SK-N-SH treated with all-trans-retinoic acid at 6 μM for 48 hours (cell line): ENCODE measurements at regions not wholly inside any gene's neighbourhood (a gene's known extent, or its start where the extent isn't known, plus 50 kb on each side); places are given as distances from the start of the nearest gene placed in this dataset.

Source experiments
- ATAC-seq: fragments of 200-7000 bp; cut with Tn5 transposase; 3 replicates; pipeline ENCODE4 v1.9.1; 2020; ENCODE audit warnings: mild to moderate bottlenecking, moderate library complexity
- ARNTL ChIP-seq: fragments of 450-650 bp; formaldehyde crosslinking; IDR thresholded peaks from 2 replicates; pipeline ENCODE4 v1.5.0; 2020; ENCODE audit warnings: low read depth, mild to moderate bottlenecking, moderate library complexity, borderline replicate concordance
- BACH2 ChIP-seq: fragments of 250-450 bp; sonication (Bioruptor Pico); IDR thresholded peaks from 2 replicates; pipeline ENCODE4 v1.9.0; 2021; ENCODE audit warnings: mild to moderate bottlenecking, borderline replicate concordance
- CREB5 ChIP-seq: fragments of 250-450 bp; sonication (Bioruptor Pico); IDR thresholded peaks from 2 replicates; pipeline ENCODE4 v1.5.1; 2020; ENCODE audit warnings: low read depth, mild to moderate bottlenecking, moderate library complexity
- CSDC2 ChIP-seq: fragments of 250-450 bp; sonication (Bioruptor Pico); IDR thresholded peaks from 2 replicates; pipeline ENCODE4 v1.5.0; 2020; ENCODE audit warnings: mild to moderate bottlenecking, moderate library complexity
- CSRNP3 ChIP-seq: fragments of 250-450 bp; sonication (Bioruptor Pico); IDR thresholded peaks from 2 replicates; pipeline ENCODE4 v1.5.1; 2021; ENCODE audit warnings: mild to moderate bottlenecking, moderate library complexity
- ESRRG ChIP-seq: fragments of 250-450 bp; sonication (Bioruptor Pico); IDR thresholded peaks from 2 replicates; pipeline ENCODE4 v1.6.1; 2021; ENCODE audit warnings: mild to moderate bottlenecking
- GLIS3 ChIP-seq: fragments of 250-450 bp; sonication (Bioruptor Pico); IDR thresholded peaks from 2 replicates; pipeline ENCODE4 v1.5.0; 2020; ENCODE audit warnings: mild to moderate bottlenecking, moderate library complexity
- ISL1 ChIP-seq: fragments of 250-450 bp; sonication (Bioruptor Pico); IDR thresholded peaks from 2 replicates; pipeline ENCODE4 v2.1.2; 2022; ENCODE audit warnings: mild to moderate bottlenecking, moderate library complexity
- OSR1 ChIP-seq: fragments of 250-450 bp; sonication (Bioruptor Pico); IDR thresholded peaks from 2 replicates; pipeline ENCODE4 v1.8.0; 2022; ENCODE audit warnings: moderate library complexity, mild to moderate bottlenecking, inconsistent platforms
- POU6F1 ChIP-seq: fragments of 250-450 bp; sonication (Bioruptor Pico); IDR thresholded peaks from 2 replicates; pipeline ENCODE4 v1.8.0; 2021; ENCODE audit warnings: low read depth, mild to moderate bottlenecking, moderate library complexity, borderline replicate concordance
- PPARA ChIP-seq: fragments of 250-450 bp; sonication (Bioruptor Pico); IDR thresholded peaks from 2 replicates; pipeline ENCODE4 v1.5.0; 2020; ENCODE audit warnings: mild to moderate bottlenecking, borderline replicate concordance
- RARB ChIP-seq: fragments of 250-450 bp; sonication (Bioruptor Pico); IDR thresholded peaks from 2 replicates; pipeline ENCODE4 v1.8.0; 2021; ENCODE audit warnings: mild to moderate bottlenecking, moderate library complexity
- SNAI2 ChIP-seq: fragments of 250-450 bp; sonication (Bioruptor Pico); IDR thresholded peaks from 2 replicates; pipeline ENCODE4 v1.5.0; 2020; ENCODE audit warnings: mild to moderate bottlenecking, moderate library complexity
- TCF4 ChIP-seq: fragments of 250-450 bp; sonication (Bioruptor Pico); IDR thresholded peaks from 2 replicates; pipeline ENCODE4 v1.8.0; 2021; ENCODE audit warnings: mild to moderate bottlenecking, moderate library complexity, borderline replicate concordance
- TOX ChIP-seq: fragments of 250-450 bp; sonication (Bioruptor Pico); IDR thresholded peaks from 2 replicates; pipeline ENCODE4 v1.8.0; 2021; ENCODE audit warnings: mild to moderate bottlenecking, moderate library complexity, borderline replicate concordance
- TSHZ2 ChIP-seq: fragments of 250-450 bp; sonication (Bioruptor Pico); IDR thresholded peaks from 2 replicates; pipeline ENCODE4 v1.5.0; 2020; ENCODE audit warnings: mild to moderate bottlenecking, moderate library complexity
- ZC3H10 ChIP-seq: fragments of 250-450 bp; sonication (Bioruptor Pico); IDR thresholded peaks from 2 replicates; pipeline ENCODE4 v1.5.1; 2021; ENCODE audit warnings: mild to moderate bottlenecking, moderate library complexity
- ZFP3 ChIP-seq: fragments of 250-450 bp; sonication (Bioruptor Pico); IDR thresholded peaks from 2 replicates; pipeline ENCODE4 v1.5.0; 2020; ENCODE audit warnings: mild to moderate bottlenecking, moderate library complexity
- ZFP30 ChIP-seq: fragments of 450-650 bp; formaldehyde crosslinking; IDR thresholded peaks from 2 replicates; pipeline ENCODE4 v1.5.0; 2022; ENCODE audit warnings: mild to moderate bottlenecking, moderate library complexity
- ZNF565 ChIP-seq: fragments of 450-650 bp; formaldehyde crosslinking; conservative IDR thresholded peaks from 2 replicates; pipeline ENCODE4 v1.5.0; 2020; ENCODE audit warnings: low read depth, mild to moderate bottlenecking, moderate library complexity
- ZNF70 ChIP-seq: fragments of 450-650 bp; formaldehyde crosslinking; IDR thresholded peaks from 2 replicates; pipeline ENCODE4 v1.5.0; 2020; ENCODE audit warnings: mild to moderate bottlenecking, moderate library complexity
- ZNF8 ChIP-seq: fragments of 450-650 bp; formaldehyde crosslinking; IDR thresholded peaks from 2 replicates; pipeline ENCODE4 v1.5.0; 2020; ENCODE audit warnings: mild to moderate bottlenecking, moderate library complexity

- ATAC-seq: no peak
- TF ChIP-seq GLIS3: no peak
- TF ChIP-seq ZNF8 (CRISPR knock-in tag): no peak
- no peak for TF ChIP-seq BACH2 (CRISPR knock-in tag)
- no peak for TF ChIP-seq ARNTL (CRISPR knock-in tag)
- no peak for TF ChIP-seq ZNF565 (CRISPR knock-in tag)
- no peak for TF ChIP-seq ZC3H10 (CRISPR knock-in tag)
- TF ChIP-seq CSRNP3 (CRISPR knock-in tag): no peak
- TF ChIP-seq ZFP30 (CRISPR knock-in tag): no peak
- no peak for TF ChIP-seq PPARA (CRISPR knock-in tag)
- no peak for TF ChIP-seq OSR1 (CRISPR knock-in tag)
- no peak for TF ChIP-seq CREB5 (CRISPR knock-in tag)
- TF ChIP-seq CSDC2: no peak
- TF ChIP-seq ZFP3 (CRISPR knock-in tag): no peak
- TF ChIP-seq SNAI2 (CRISPR knock-in tag): no peak
- no peak for TF ChIP-seq RARB (CRISPR knock-in tag)
- TF ChIP-seq TSHZ2 (CRISPR knock-in tag): no peak
- no peak for TF ChIP-seq TCF4
- TF ChIP-seq POU6F1 (CRISPR knock-in tag): no peak
- TF ChIP-seq ZNF70 (CRISPR knock-in tag): no peak
- no peak for TF ChIP-seq TOX
Measured at GRCh38 chr6:23927935-23928334, 198.1 kb upstream of the NRSN1 start.

GRCh38 chr6:23929201-23929600 lies 196.8 kb upstream of the NRSN1 start:
- ATAC-seq: no peak
- TF ChIP-seq GLIS3 (no peak), ISL1 (CRISPR knock-in tag) (no peak), ESRRG (CRISPR knock-in tag) (no peak), POU6F1 (CRISPR knock-in tag) (no peak), TCF4 (no peak), ZFP30 (CRISPR knock-in tag) (no peak), ZNF70 (CRISPR knock-in tag) (no peak), BACH2 (CRISPR knock-in tag) (no peak), PPARA (CRISPR knock-in tag) (no peak), ZNF8 (CRISPR knock-in tag) (no peak)

GRCh38 chr6:23940466-23940865 lies 185.5 kb upstream of the NRSN1 start:
- ATAC-seq: no peak
- no peak for TF ChIP-seq ZC3H10 (CRISPR knock-in tag)
- peak; percentile 73 for TF ChIP-seq ISL1 (CRISPR knock-in tag)
